ENCODE measurements at regions not wholly inside any gene's neighbourhood (a gene's known extent, or its start where the extent isn't known, plus 50 kb on each side); places are given as distances from the start of the nearest gene placed in this dataset.

- Histone ChIP-seq H3K79me1 (ENCODE audit: low read length) (no peaks in the 10 kb centered on the region), H2AK5ac (ENCODE audit: low read length) (no peak overlapping the region), H3K27ac (ENCODE audit: low read depth, low read length) (no peak overlapping the region), H3K9ac (ENCODE audit: low read length) (no peak overlapping the region), H3K79me2 (ENCODE audit: control insufficient read depth, insufficient read depth, low read length) (no peaks in the 10 kb centered on the region), H2BK120ac (ENCODE audit: low read depth, low read length) (no peak overlapping the region), H2BK5ac (ENCODE audit: low read length) (no peak overlapping the region), H3K23ac (ENCODE audit: low read length) (no peak overlapping the region), H3K36me3 (ENCODE audit: control insufficient read depth, insufficient read depth, low read length) (no peaks in the 10 kb centered on the region), H3K4me1 (ENCODE audit: control insufficient read depth, low read depth, low read length) (no peaks in the 10 kb centered on the region), H3K27me3 (ENCODE audit: insufficient read depth, low read length, poor library complexity) (no peaks in the 10 kb centered on the region), H3K4ac (ENCODE audit: low read depth, low read length) (no peak overlapping the region), H4K8ac (ENCODE audit: low read depth, low read length) (no peak overlapping the region), H3K56ac (ENCODE audit: low read length) (no peak overlapping the region), H4K5ac (ENCODE audit: low read length) (no peak overlapping the region), H2BK15ac (replicated peaks; ENCODE audit: low read depth) (no peak overlapping the region), H3K4me2 (ENCODE audit: low read length) (no peak overlapping the region), H3K18ac (ENCODE audit: low read length) (no peak overlapping the region), H3K4me3 (ENCODE audit: low read length) (no peak overlapping the region)
- WGBS (ENCODE audit: extremely low coverage, insufficient coverage, low lambda C conversion rate) = no CpG with 5 or more reads among the region's 10 CpGs
- DNase-seq = no peak
Observed at GRCh38 chr3:150357923-150358607, 50.0 kb upstream of the TSC22D2 start.

GRCh38 chr3:150357140-150357539, 51.0 kb upstream of the TSC22D2 start:
- no peak overlapping the region for H3K4me2 ChIP-seq (ENCODE audit: low read length)
- no peak overlapping the region for H2BK5ac ChIP-seq (ENCODE audit: low read length)
- WGBS (ENCODE audit: extremely low coverage, insufficient coverage, low lambda C conversion rate) = no CpG with 5 or more reads among the region's 1 CpG
- H3K79me1 ChIP-seq (ENCODE audit: low read length) = no peaks in the 10 kb centered on the region
- H3K9ac ChIP-seq (ENCODE audit: low read length) = no peak overlapping the region
- H3K27ac ChIP-seq (ENCODE audit: low read depth, low read length) = no peak overlapping the region
- no peak overlapping the region for H4K8ac ChIP-seq (ENCODE audit: low read depth, low read length)
- no peak for DNase-seq
- H3K56ac ChIP-seq (ENCODE audit: low read length) = no peak overlapping the region
- H3K4me1 ChIP-seq (ENCODE audit: control insufficient read depth, low read depth, low read length) = no peaks in the 10 kb centered on the region
- no peak overlapping the region for H3K23ac ChIP-seq (ENCODE audit: low read length)
- H4K5ac ChIP-seq (ENCODE audit: low read length) = no peak overlapping the region
- H3K4ac ChIP-seq (ENCODE audit: low read depth, low read length) = no peak overlapping the region
- H3K4me3 ChIP-seq (ENCODE audit: low read length) = no peak overlapping the region
- no peak overlapping the region for H3K18ac ChIP-seq (ENCODE audit: low read length)
- no peak overlapping the region for H2AK5ac ChIP-seq (ENCODE audit: low read length)
- H2BK120ac ChIP-seq (ENCODE audit: low read depth, low read length) = no peak overlapping the region
- H3K27me3 ChIP-seq (ENCODE audit: insufficient read depth, low read length, poor library complexity) = no peaks in the 10 kb centered on the region
- H2BK15ac ChIP-seq (replicated peaks; ENCODE audit: low read depth) = no peak overlapping the region
- H3K79me2 ChIP-seq (ENCODE audit: control insufficient read depth, insufficient read depth, low read length) = no peaks in the 10 kb centered on the region
- H3K36me3 ChIP-seq (ENCODE audit: control insufficient read depth, insufficient read depth, low read length) = no peaks in the 10 kb centered on the region

GRCh38 chr3:150355574-150355973, 52.5 kb upstream of the TSC22D2 start:
- no peak overlapping the region for H3K18ac ChIP-seq (ENCODE audit: low read length)
- no peak overlapping the region for H2BK120ac ChIP-seq (ENCODE audit: low read depth, low read length)
- no peak overlapping the region for H2BK15ac ChIP-seq (replicated peaks; ENCODE audit: low read depth)
- DNase-seq = no peak
- WGBS (ENCODE audit: extremely low coverage, insufficient coverage, low lambda C conversion rate) = no CpG with 5 or more reads among the region's 1 CpG
- no peak overlapping the region for H4K5ac ChIP-seq (ENCODE audit: low read length)
- H3K4ac ChIP-seq (ENCODE audit: low read depth, low read length) = no peak overlapping the region
- H3K27me3 ChIP-seq (ENCODE audit: insufficient read depth, low read length, poor library complexity) = no peaks in the 10 kb centered on the region
- no peak overlapping the region for H4K8ac ChIP-seq (ENCODE audit: low read depth, low read length)
- no peaks in the 10 kb centered on the region for H3K4me1 ChIP-seq (ENCODE audit: control insufficient read depth, low read depth, low read length)
- H2AK5ac ChIP-seq (ENCODE audit: low read length) = no peak overlapping the region
- H3K36me3 ChIP-seq (ENCODE audit: control insufficient read depth, insufficient read depth, low read length) = no peaks in the 10 kb centered on the region
- no peak overlapping the region for H3K4me3 ChIP-seq (ENCODE audit: low read length)
- H3K79me1 ChIP-seq (ENCODE audit: low read length) = no peaks in the 10 kb centered on the region
- H3K4me2 ChIP-seq (ENCODE audit: low read length) = no peak overlapping the region
- H2BK5ac ChIP-seq (ENCODE audit: low read length) = no peak overlapping the region
- no peak overlapping the region for H3K27ac ChIP-seq (ENCODE audit: low read depth, low read length)
- H3K23ac ChIP-seq (ENCODE audit: low read length) = no peak overlapping the region
- no peak overlapping the region for H3K56ac ChIP-seq (ENCODE audit: low read length)
- no peak overlapping the region for H3K9ac ChIP-seq (ENCODE audit: low read length)
- H3K79me2 ChIP-seq (ENCODE audit: control insufficient read depth, insufficient read depth, low read length) = no peaks in the 10 kb centered on the region

GRCh38 chr3:150352931-150353330, 55.2 kb upstream of the TSC22D2 start:
- no peak overlapping the region for H2BK15ac ChIP-seq (replicated peaks; ENCODE audit: low read depth)
- no peak overlapping the region for H2BK120ac ChIP-seq (ENCODE audit: low read depth, low read length)
- no peaks in the 10 kb centered on the region for H3K79me2 ChIP-seq (ENCODE audit: control insufficient read depth, insufficient read depth, low read length)
- no CpG with 5 or more reads among the region's 4 CpGs for WGBS (ENCODE audit: extremely low coverage, insufficient coverage, low lambda C conversion rate)
- no peak overlapping the region for H3K4ac ChIP-seq (ENCODE audit: low read depth, low read length)
- no peak overlapping the region for H3K23ac ChIP-seq (ENCODE audit: low read length)
- H3K4me2 ChIP-seq (ENCODE audit: low read length) = no peak overlapping the region
- no peaks in the 10 kb centered on the region for H3K79me1 ChIP-seq (ENCODE audit: low read length)
- no peak overlapping the region for H3K4me3 ChIP-seq (ENCODE audit: low read length)
- no peak overlapping the region for H2AK5ac ChIP-seq (ENCODE audit: low read length)
- H3K36me3 ChIP-seq (ENCODE audit: control insufficient read depth, insufficient read depth, low read length) = no peaks in the 10 kb centered on the region
- H3K9ac ChIP-seq (ENCODE audit: low read length) = no peak overlapping the region
- H3K27me3 ChIP-seq (ENCODE audit: insufficient read depth, low read length, poor library complexity) = no peaks in the 10 kb centered on the region
- no peak overlapping the region for H2BK5ac ChIP-seq (ENCODE audit: low read length)
- H3K27ac ChIP-seq (ENCODE audit: low read depth, low read length) = no peak overlapping the region
- no peak for DNase-seq
- H3K18ac ChIP-seq (ENCODE audit: low read length) = no peak overlapping the region
- H3K4me1 ChIP-seq (ENCODE audit: control insufficient read depth, low read depth, low read length) = no peaks in the 10 kb centered on the region
- no peak overlapping the region for H4K8ac ChIP-seq (ENCODE audit: low read depth, low read length)
- H3K56ac ChIP-seq (ENCODE audit: low read length) = no peak overlapping the region
- H4K5ac ChIP-seq (ENCODE audit: low read length) = no peak overlapping the region

- no peaks in the 10 kb centered on the region for H3K79me2 ChIP-seq (ENCODE audit: control insufficient read depth, insufficient read depth, low read length)
- H3K27ac ChIP-seq (ENCODE audit: low read depth, low read length) = no peak overlapping the region
- no peaks in the 10 kb centered on the region for H3K36me3 ChIP-seq (ENCODE audit: control insufficient read depth, insufficient read depth, low read length)
- no peak overlapping the region for H3K4ac ChIP-seq (ENCODE audit: low read depth, low read length)
- peaks cover 2% of the 10 kb centered on the region for H3K4me1 ChIP-seq (ENCODE audit: control insufficient read depth, low read depth, low read length)
- no peak overlapping the region for H2BK120ac ChIP-seq (ENCODE audit: low read depth, low read length)
- no peaks in the 10 kb centered on the region for H3K79me1 ChIP-seq (ENCODE audit: low read length)
- no peak overlapping the region for H4K8ac ChIP-seq (ENCODE audit: low read depth, low read length)
- no CpG with 5 or more reads among the region's 3 CpGs for WGBS (ENCODE audit: extremely low coverage, insufficient coverage, low lambda C conversion rate)
- H2BK5ac ChIP-seq (ENCODE audit: low read length) = no peak overlapping the region
- no peaks in the 10 kb centered on the region for H3K27me3 ChIP-seq (ENCODE audit: insufficient read depth, low read length, poor library complexity)
- H4K5ac ChIP-seq (ENCODE audit: low read length) = no peak overlapping the region
- H2AK5ac ChIP-seq (ENCODE audit: low read length) = no peak overlapping the region
- H3K9ac ChIP-seq (ENCODE audit: low read length) = no peak overlapping the region
- H3K23ac ChIP-seq (ENCODE audit: low read length) = no peak overlapping the region
- no peak overlapping the region for H3K18ac ChIP-seq (ENCODE audit: low read length)
- DNase-seq = no peak
- H3K4me2 ChIP-seq (ENCODE audit: low read length) = no peak overlapping the region
- H2BK15ac ChIP-seq (replicated peaks; ENCODE audit: low read depth) = no peak overlapping the region
- no peak overlapping the region for H3K56ac ChIP-seq (ENCODE audit: low read length)
- no peak overlapping the region for H3K4me3 ChIP-seq (ENCODE audit: low read length)
Observed at GRCh38 chr3:150351398-150351797, 56.7 kb upstream of the TSC22D2 start.

Data from mesendoderm (in vitro differentiated cells).